GM11168 (cell line): ENCODE measurements at regions not wholly inside any gene's neighbourhood (a gene's known extent, or its start where the extent isn't known, plus 50 kb on each side); places are given as distances from the start of the nearest gene placed in this dataset.
"Not testable (repeated sequence)": the region's sequence is repeated elsewhere in the genome, so short reads cannot be mapped to it uniquely, and the experiment has no call there.

Source experiments
- in situ Hi-C: fragments of 300-500 bp; cut with MboI; formaldehyde crosslinking; loops from one replicate; pipeline ENCODE4 v1.12.0; 2022; ENCODE audit warnings: low sequenced_read_pairs; ENCODE audit not compliant: unreplicated experiment

- in situ Hi-C loops, result no loop called here
These were observed 535.4 kb upstream of the RBFOX1 start for GRCh38 chr16:6797223-6797622.

DNA sequence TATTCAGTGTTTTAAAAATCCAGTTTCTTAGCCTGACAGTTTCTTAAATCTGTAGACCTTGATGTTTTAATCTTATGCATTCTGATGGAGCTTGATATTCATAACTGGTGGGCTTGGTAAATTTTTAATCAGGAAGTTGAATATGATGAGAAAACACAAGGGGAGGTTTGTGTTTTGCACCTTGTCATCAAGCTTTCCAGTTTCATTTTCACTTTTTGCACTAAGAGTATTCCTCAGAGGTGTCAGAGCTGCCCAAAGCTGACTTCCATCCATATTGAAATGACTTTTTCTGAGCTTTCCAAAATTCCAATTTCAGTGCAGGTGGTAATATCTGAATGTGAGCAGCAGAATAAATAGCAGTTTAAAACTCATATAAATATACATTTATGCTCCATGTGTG lies 555.0 kb upstream of the RBFOX1 start:
- in situ Hi-C loops, result no loop called here

DNA sequence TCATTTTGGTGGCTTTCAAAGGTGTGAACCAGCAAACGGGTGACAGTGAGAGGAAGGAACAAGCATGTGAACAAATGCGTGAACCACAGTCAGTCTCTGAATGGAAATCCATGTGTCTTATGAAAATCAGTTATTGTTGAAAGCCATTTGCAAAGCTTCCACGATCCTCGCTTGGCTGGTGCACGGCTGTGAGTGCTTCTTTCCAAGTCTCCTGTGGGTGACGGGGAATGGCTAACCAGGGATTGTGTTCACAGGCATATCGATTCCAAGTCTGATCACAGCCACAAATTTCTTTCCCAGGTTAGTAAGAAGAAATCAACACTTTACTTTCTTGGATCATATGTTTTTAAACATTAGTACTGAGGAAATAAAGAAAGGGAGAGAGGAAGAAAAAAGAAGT lies 556.9 kb upstream of the RBFOX1 start:
- in situ Hi-C loops, result no loop called here

GRCh38 chr16:6771956-6772355 lies 560.7 kb upstream of the RBFOX1 start:
- in situ Hi-C loops, result no loop called here

- in situ Hi-C loops, result no loop called here
These were observed 579.1 kb upstream of the RBFOX1 start for GRCh38 chr16:6753553-6753952.

- in situ Hi-C loops, result no loop called here
These were observed 581.5 kb upstream of the RBFOX1 start for GRCh38 chr16:6751191-6751590.

DNA sequence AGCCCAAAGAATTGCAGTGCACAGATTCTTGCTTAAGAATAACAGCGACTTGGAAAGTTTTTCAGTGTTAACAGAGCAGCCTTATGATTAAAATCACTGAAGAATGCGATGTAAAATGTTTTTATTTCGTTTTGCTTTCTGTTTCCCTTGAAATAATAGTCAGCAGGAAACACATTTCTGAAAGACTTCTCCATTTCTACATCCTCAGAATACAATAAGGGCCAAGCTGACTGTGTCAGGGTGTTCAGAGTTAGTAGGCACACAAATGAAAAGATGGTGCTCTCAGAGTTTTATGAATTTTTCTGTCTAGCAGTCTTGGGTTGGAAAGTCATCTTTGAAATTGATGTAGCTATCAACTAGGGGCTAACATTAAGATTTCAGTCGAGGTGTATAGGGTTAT lies 582.9 kb upstream of the RBFOX1 start:
- in situ Hi-C loops, result no loop called here

DNA sequence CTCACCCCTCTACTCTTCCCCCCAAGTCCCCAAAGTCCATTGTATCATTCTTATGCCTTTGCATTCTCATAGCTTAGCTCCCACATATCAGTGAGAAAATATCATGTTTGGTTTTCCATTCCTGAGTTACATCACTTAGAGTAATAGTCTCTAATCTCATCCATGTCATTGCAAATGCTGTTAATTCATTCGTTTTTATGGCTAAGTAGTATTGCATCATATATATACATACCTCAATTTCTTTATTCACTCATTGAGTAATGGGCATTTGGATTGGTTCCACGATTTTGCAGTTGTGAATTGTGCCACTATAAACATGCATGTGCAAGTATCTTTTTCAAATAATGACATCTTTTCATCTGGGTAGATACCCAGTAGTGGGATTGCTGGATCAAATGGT lies 596.3 kb upstream of the RBFOX1 start:
- in situ Hi-C loops, result not testable (repeated sequence)

- in situ Hi-C loops, result no loop called here
These were observed 597.0 kb upstream of the RBFOX1 start for GRCh38 chr16:6735631-6736030.

GRCh38 chr16:6732166-6732565 lies 600.5 kb upstream of the RBFOX1 start:
- in situ Hi-C loops, result no loop called here

- in situ Hi-C loops, result no loop called here
These were observed 604.3 kb upstream of the RBFOX1 start for GRCh38 chr16:6728381-6728780.

- in situ Hi-C loops, result no loop called here
These were observed 606.0 kb upstream of the RBFOX1 start for GRCh38 chr16:6726621-6727020.

DNA sequence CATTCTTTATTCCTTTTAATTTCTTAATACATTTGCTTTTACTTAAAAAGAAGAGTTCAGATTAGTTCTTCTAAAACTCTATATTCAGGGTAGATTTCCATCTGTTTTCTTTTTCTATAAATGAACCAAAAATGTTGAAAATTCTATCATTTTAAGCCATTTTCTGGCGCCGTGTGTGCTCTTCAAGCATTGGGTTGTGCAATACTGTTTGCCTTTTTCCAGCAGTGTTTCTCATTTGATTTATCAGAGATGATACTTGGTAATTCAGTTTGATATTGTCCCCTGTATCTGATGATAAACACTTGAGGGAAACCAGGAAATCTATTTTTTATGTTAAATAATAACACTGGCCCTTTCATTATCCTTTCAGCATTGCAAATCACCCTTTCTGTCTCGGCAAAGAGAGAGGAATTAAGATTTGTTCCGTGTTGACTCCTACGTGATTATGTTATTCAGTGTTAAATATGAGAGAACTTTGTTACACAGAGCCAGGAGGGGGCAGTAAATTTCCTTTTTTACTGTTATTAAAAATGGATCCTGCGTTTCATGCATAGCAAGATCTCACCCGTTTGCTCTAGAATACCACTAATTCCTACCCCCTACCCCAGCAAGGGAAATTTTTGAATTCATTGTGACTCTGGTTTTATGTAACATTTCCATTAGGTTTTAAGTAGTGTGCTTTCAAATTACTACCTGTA lies 606.9 kb upstream of the RBFOX1 start:
- in situ Hi-C loops, result no loop called here

DNA sequence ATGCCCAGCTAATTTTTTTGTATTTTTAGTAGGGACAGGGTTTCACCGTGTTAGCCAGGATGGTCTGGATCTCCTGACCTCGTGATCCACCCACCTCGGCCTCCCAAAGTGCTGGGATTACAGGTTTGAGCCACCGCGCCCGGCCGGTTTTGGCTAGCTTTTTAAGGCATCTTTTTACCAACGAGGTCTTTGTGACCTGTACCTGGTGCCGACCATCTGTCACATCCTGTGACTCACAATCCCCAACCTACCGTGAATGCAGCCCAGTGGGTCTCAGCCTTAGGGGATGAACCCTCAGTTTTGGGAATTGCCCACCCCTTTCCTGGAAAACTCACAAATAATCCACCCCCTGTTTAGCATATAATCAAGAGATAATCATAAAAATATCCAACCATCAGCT lies 607.4 kb upstream of the RBFOX1 start:
- in situ Hi-C loops, result not testable (repeated sequence)

DNA sequence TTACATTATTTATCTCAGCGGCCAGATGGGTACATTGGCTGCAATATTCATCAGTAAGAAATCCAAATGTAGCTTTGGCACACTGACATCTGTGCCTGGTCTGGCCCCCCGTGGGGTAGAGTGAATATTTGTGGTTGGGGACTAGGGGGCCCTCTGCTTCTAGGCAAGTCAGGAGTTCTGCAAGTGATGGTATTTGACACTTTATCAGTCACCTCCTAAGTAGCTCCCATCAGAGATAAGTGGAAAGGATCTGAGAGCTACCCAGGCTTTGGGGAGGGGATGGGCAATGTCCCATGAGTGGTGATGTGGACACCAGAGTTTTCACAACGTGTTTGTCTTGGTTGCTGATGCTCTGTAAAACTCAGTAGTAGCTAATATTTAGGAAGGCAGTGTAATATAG lies 609.9 kb upstream of the RBFOX1 start:
- in situ Hi-C loops, result no loop called here

GRCh38 chr16:6714510-6714909 lies 618.1 kb upstream of the RBFOX1 start:
- in situ Hi-C loops, result no loop called here

- in situ Hi-C loops, result no loop called here
These were observed 622.9 kb upstream of the RBFOX1 start for GRCh38 chr16:6709736-6710135.

- in situ Hi-C loops, result no loop called here
These were observed 623.9 kb upstream of the RBFOX1 start for GRCh38 chr16:6708576-6709215.

DNA sequence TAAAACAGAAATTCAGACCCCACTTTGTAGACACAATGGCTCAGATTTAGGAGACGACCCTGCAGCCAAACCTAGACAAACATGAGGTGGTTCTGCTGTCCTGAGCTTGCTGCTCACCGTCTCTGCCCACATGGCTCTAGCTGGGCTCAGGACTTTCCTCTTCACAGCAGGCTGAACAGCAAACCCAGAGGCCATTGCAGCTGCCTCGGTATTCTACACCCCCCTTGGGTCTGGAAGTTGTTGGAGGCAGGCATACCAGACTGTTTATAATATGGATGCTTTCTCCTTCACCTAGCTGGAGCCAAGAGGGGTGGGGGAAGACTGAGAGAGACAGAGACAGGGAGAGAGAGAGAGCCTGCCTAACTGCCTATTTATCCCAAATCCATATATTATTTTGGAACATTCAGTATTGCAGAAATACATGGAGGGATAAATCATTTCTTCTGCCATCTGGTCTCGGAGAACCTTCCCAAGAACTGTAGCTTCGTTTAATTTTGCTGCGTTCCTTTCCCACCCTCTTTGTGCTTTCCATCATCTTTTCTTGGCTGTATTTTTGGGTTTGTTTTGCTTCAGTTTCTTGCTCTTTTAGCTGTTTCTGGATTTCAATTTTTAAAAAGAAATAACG lies 628.2 kb upstream of the RBFOX1 start:
- in situ Hi-C loops, result no loop called here

DNA sequence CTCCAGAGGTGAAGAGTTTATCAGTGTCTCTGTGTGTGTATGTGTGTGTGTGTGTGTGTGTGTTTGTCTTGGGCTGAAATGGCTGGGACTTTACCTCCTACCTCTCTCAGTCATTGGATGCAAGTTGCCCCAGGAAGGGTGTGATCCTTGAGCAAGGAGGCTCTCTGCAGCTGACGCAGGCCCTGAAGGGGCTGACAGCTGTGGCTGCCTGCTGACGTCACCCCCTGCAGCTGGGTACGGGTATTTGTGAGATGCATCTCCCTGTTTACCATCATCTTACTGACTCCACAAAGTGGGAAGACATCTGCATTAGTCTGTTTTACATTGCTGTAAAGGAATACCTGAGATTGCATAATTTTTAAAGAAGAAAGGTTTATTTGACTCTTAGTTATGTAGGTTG lies 631.5 kb upstream of the RBFOX1 start:
- in situ Hi-C loops, result no loop called here

DNA sequence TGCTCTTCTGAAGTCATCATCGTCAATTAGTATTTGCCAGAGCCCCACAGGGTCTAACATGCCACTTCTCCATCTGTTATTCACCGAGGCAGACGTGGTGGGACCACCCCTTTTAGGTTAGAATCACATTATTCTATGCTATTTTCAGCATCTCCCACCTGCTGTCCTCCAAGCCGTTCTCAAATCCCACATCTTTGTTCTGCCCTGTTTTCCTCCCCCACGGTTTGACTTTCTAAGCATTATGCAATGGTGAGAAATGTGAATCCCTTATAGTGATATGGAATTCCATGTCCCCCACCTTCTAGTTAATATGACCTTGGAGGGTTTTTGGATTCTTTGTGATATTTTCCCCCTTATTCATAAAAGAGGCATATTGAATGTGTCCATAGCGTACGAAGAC lies 634.1 kb upstream of the RBFOX1 start:
- in situ Hi-C loops, result no loop called here

DNA sequence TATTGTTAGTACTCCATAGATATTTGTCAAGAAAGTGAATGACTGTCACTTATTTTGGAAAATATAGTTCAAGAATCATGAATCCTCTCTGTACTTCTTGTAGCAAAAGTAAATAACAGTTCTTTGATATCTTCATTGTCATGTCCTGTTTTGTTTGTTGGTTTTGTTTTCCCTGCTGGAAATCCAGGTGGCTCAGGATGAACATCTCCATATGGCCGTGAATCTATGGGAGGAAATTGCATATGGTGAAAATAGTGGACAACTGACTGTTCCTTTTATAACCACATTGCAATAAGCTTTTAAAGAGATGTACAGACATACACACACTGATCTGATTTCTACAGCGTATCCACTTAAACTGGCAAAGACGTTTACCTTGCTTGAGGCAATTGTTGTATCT lies 637.0 kb upstream of the RBFOX1 start:
- in situ Hi-C loops, result no loop called here
